ENCODE measurements at regions not wholly inside any gene's neighbourhood (a gene's known extent, or its start where the extent isn't known, plus 50 kb on each side); places are given as distances from the start of the nearest gene placed in this dataset.

- TF ChIP-seq CTCF (IDR thresholded peaks at IDR 0.05; ENCODE audit: extremely low read depth, insufficient read depth, missing control alignments) = no peak
- DNase-seq (ENCODE audit: low spot score) = no peak
- in situ Hi-C loops (cut with MboI; ENCODE audit: low pct_unique_long_range_greater_than_20kb, low sequenced_read_pairs, unreplicated experiment) = no loop called here
These were observed 56.8 kb downstream of the IFNG start for GRCh38 chr12:68102731-68103130.

- no peak for DNase-seq (ENCODE audit: low spot score)
- no peak for TF ChIP-seq CTCF (IDR thresholded peaks at IDR 0.05; ENCODE audit: extremely low read depth, insufficient read depth, missing control alignments)
- in situ Hi-C loops (cut with MboI; ENCODE audit: low pct_unique_long_range_greater_than_20kb, low sequenced_read_pairs, unreplicated experiment) = no loop called here
These were observed 57.4 kb downstream of the IFNG start for GRCh38 chr12:68102163-68102562.

GRCh38 chr12:68100241-68100640 is 59.3 kb downstream of the IFNG start:
- no peak for DNase-seq (ENCODE audit: low spot score)
- no peak for TF ChIP-seq CTCF (IDR thresholded peaks at IDR 0.05; ENCODE audit: extremely low read depth, insufficient read depth, missing control alignments)
- in situ Hi-C loops (cut with MboI; ENCODE audit: low pct_unique_long_range_greater_than_20kb, low sequenced_read_pairs, unreplicated experiment) = no loop called here

GRCh38 chr12:68098939-68099338 is 60.6 kb downstream of the IFNG start:
- no peak for TF ChIP-seq CTCF (IDR thresholded peaks at IDR 0.05; ENCODE audit: extremely low read depth, insufficient read depth, missing control alignments)
- in situ Hi-C loops (cut with MboI; ENCODE audit: low pct_unique_long_range_greater_than_20kb, low sequenced_read_pairs, unreplicated experiment) = no loop called here
- DNase-seq (ENCODE audit: low spot score) = no peak

GRCh38 chr12:68097386-68097785 is 62.2 kb downstream of the IFNG start:
- TF ChIP-seq CTCF (IDR thresholded peaks at IDR 0.05; ENCODE audit: extremely low read depth, insufficient read depth, missing control alignments) = no peak
- in situ Hi-C loops (cut with MboI; ENCODE audit: low pct_unique_long_range_greater_than_20kb, low sequenced_read_pairs, unreplicated experiment) = no loop called here

GRCh38 chr12:68094645-68095395 is 64.7 kb downstream of the IFNG start:
- no peak for TF ChIP-seq CTCF (IDR thresholded peaks at IDR 0.05; ENCODE audit: extremely low read depth, insufficient read depth, missing control alignments)
- in situ Hi-C loops (cut with MboI; ENCODE audit: low pct_unique_long_range_greater_than_20kb, low sequenced_read_pairs, unreplicated experiment) = no loop called here
- DNase-seq (ENCODE audit: low spot score) = no peak

More at GRCh38 chr12:68097386-68097785, 62.2 kb downstream of the IFNG start:
- DNase-seq (ENCODE audit: low spot score) = no peak
